CMK (cell line): ENCODE measurements at regions not wholly inside any gene's neighbourhood (a gene's known extent, or its start where the extent isn't known, plus 50 kb on each side); places are given as distances from the start of the nearest gene placed in this dataset.
A peak's percentile ranks its signal among the peaks of the same experiment; 100 is the strongest.

ENCODE experiments used
- DNase-seq: peaks from one replicate; pipeline ENCODE4 v3.0.0-alpha.2; 2010; ENCODE audit warnings: low read depth

- peak; percentile 20 for DNase-seq
These were observed 70.4 kb upstream of the BACH1 start for GRCh38 chr21:29228306-29228705.

- no peak for DNase-seq
These were observed 68.0 kb upstream of the BACH1 start for GRCh38 chr21:29230551-29231261.

- no peak for DNase-seq
These were observed 66.8 kb upstream of the BACH1 start for GRCh38 chr21:29231756-29232529.

- no peak for DNase-seq
These were observed 66.0 kb upstream of the BACH1 start for GRCh38 chr21:29232530-29233255.

GRCh38 chr21:29233256-29233546 is 65.5 kb upstream of the BACH1 start:
- no peak for DNase-seq

GRCh38 chr21:29233611-29234540 is 64.8 kb upstream of the BACH1 start:
- DNase-seq: no peak

- DNase-seq: no peak
These were observed 63.0 kb upstream of the BACH1 start for GRCh38 chr21:29235714-29236197.

GRCh38 chr21:29236201-29236600 is 62.5 kb upstream of the BACH1 start:
- no peak for DNase-seq

- DNase-seq: no peak
These were observed 61.3 kb upstream of the BACH1 start for GRCh38 chr21:29237110-29238052.

GRCh38 chr21:29238053-29238966 is 60.4 kb upstream of the BACH1 start:
- no peak for DNase-seq

GRCh38 chr21:29238967-29239290 is 59.8 kb upstream of the BACH1 start:
- peak; percentile 33 for DNase-seq

GRCh38 chr21:29240136-29240535 is 58.6 kb upstream of the BACH1 start:
- no peak for DNase-seq

GRCh38 chr21:29242201-29242600 is 56.5 kb upstream of the BACH1 start:
- DNase-seq: no peak

- DNase-seq: no peak
These were observed 55.5 kb upstream of the BACH1 start for GRCh38 chr21:29243188-29243587.

GRCh38 chr21:29245104-29245643 is 53.5 kb upstream of the BACH1 start:
- DNase-seq: no peak

GRCh38 chr21:29245863-29246262 is 52.9 kb upstream of the BACH1 start:
- no peak for DNase-seq

GRCh38 chr21:29246614-29247013 is 52.1 kb upstream of the BACH1 start:
- no peak for DNase-seq

GRCh38 chr21:29248124-29248523 is 50.6 kb upstream of the BACH1 start:
- DNase-seq: no peak
